GM21526 (cell line): ENCODE measurements at regions not wholly inside any gene's neighbourhood (a gene's known extent, or its start where the extent isn't known, plus 50 kb on each side); places are given as distances from the start of the nearest gene placed in this dataset.
"Not testable (repeated sequence)": the region's sequence is repeated elsewhere in the genome, so short reads cannot be mapped to it uniquely, and the experiment has no call there.

Source experiments
- ATAC-seq: cut with Tn5 transposase; IDR thresholded peaks from one replicate; pipeline ENCODE4 v1.9.1; 2021; ENCODE audit warnings: moderate library complexity; ENCODE audit not compliant: unreplicated experiment, low FRiP score

DNA sequence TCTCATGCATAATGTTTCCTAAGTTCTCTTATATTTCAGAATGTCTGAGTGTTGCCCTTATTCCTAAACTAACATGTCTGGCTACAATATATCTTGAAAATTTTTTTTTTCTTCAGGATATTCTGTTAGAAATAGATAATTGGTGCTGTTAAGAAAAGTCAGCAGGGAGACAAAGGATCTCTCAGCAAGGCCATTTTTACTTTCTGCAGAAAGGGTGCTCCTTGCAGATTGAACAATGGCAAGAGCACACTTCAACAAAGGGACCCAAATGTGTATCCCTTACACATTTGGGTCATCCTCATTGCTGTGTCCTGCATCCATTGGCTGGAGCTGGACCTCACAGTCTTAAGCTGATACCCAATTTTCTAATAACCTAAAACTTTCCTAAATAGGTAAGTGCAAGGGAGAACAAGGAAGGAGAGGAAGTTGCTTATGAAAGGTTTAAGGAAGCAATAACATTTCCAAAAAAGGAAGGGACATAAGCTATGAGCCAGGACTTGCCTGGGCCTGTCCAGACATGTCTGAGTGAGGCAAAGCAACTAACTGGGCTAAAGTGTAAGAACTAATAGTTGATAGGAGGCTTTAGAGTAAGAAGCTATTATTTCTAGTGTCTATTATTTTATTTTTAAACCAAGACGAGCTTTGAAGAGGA, 429.6 kb downstream of the BCKDHB start:
- ATAC-seq: no peak

DNA sequence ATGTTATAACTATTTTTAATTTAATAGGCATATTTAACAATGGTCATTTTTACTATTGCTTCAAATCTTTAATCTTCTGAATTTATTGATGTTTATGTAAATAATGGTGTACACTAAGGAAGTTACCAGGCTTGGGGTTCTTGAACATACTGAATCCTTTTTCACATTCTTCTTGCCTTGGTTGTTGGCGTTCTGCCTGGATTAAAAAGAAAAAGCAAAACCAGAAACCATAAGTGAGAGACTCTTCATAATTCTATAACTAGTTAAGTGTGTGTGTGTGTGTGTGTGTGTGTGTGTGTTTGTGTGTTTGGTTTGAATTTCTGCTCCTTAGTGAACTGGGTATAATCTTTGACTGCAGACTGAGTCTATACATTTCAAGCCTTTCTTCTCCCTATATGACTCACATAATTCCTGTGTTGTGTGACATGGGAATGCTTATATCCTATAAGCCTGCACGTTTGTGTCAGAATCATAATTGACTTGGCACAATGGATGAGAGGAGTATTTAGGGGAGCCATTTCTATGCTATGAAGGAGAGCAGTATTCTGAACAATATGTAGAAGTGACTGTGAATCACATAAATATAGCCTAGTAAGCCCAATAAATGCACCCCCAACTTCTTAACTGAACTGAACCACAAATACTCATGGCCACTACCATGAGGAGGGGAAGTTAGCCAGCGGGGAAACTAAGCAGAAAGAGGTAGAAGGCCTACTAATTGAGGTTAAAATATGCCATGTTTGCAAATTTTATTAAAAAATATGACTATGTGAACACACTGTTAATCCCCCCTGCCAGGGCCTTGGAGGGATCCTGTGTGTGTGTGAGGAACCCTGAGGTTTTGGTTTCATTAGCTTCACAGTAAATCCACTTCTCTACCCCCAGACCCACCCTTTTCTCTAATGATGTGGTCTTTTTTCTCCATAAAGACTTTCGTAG, 425.5 kb downstream of the BCKDHB start:
- ATAC-seq: no peak

DNA sequence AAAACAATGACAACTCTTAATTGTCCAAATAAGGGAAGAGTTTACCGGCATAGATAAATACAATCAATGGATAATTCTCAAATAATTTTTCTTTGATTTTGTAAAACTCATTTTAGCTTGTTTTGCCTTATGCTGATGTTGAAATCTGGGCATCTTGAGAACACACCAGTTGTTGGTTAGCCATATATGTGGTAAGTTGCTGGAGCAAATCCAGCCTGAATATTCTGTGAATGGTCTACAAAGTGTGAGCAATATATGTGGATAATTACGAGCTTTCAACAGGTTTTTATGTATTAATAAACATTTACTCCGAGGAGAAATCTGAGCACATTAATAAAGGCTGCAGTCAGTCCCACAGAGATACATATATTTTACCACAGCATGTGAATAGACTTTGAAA, 423.6 kb downstream of the BCKDHB start:
- ATAC-seq: no peak

DNA sequence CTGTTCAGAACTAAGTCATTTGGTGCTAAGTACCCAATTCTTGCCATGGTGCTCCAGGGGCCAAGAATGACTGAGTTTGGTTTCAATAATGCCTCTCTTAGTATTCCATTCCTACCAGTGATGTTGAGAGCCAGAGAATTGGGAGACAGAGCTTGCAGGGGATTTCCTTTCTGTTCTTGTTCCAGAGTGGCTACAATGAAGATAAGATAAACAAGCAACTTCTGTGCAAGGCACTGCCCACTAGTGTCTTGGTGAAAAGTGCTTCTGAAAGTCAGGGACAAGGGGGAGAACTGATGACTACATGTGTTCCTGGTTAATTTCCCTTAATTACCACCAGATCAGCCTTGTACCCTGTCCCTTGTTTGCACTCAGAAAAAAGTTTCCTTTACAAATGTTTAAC, 421.6 kb downstream of the BCKDHB start:
- no peak for ATAC-seq

GRCh38 chr6:80527552-80528052, 421.1 kb downstream of the BCKDHB start:
- ATAC-seq: no peak

- ATAC-seq: no peak
These were observed 417.1 kb downstream of the BCKDHB start for GRCh38 chr6:80523531-80523997.

DNA sequence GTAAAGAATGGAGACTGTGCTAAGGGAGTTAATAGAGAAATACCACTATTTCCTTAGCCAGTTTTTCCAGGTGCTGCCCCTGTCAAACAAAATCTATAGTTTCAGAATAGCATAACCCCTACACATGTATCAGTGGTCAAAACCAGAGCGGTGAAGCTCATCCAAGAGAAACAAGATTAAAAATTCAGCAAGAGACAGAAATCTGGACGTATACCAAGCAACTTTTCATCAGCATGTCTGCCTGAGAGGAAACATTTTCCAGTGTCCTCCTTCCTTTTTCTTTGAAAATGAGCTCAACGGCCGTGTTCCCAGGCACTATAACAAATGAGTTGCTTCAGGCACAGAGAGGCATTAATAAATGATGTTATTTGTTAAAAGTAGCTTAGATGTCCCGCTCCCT, 416.5 kb downstream of the BCKDHB start:
- ATAC-seq: no peak

DNA sequence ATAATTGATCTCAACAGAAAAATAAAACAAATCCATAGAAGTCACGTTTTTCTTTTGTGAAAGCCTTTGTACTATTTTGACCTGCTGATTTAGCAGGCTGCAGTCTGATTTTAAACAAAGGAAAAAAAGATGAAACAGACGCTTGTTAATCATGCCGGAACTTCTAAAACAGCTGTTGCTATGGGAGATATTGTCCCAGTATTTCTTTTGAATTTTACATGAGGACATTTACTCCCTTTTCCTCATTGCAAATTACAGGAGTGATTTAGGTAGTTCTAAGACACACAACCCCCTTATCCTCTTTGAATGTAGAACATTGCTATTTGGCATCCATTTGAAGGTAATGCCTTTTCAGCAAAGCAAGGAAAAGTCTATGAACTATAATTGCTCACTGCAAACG, 416.1 kb downstream of the BCKDHB start:
- ATAC-seq: no peak

DNA sequence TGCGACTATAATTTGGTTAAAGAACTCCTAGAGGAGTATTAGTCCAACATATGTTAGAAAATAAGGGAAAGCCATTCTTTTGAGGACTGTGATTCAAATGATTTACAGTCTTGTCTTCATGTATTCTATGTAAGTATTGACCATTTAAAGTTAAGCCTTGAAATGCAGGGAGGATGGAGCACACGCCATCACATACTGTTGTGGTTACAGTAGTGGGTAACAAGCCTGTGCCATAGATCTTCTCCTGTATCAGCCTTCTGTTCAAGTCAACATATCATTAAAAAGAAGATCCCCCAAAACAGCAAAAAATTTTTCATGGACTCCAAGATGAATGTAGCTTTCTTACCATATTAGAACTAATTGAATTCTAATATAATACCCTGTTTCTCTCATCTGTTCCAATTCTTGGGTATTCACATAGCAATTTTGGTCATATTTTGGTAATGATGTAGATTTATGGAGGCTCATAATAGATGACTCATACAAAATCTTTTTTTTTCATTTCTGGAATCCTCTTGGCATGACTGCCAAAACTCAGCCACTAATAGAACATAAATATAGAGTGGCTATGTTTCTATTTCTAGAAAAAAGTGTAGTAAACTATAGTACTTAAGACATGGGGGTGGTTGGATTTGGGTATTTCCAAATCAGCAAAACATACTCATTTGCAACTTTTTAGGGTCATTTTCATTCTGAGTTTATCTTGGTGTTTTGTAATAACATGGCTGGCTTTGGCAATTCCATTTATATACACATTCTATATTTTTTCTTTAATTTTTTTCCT, 413.5 kb downstream of the BCKDHB start:
- ATAC-seq: no peak

GRCh38 chr6:80517525-80517924, 411.1 kb downstream of the BCKDHB start:
- no peak for ATAC-seq

- ATAC-seq: not testable (repeated sequence)
These were observed 404.1 kb downstream of the BCKDHB start for GRCh38 chr6:80510521-80510920.

- no peak for ATAC-seq
These were observed 402.6 kb downstream of the BCKDHB start for GRCh38 chr6:80508885-80509630.

DNA sequence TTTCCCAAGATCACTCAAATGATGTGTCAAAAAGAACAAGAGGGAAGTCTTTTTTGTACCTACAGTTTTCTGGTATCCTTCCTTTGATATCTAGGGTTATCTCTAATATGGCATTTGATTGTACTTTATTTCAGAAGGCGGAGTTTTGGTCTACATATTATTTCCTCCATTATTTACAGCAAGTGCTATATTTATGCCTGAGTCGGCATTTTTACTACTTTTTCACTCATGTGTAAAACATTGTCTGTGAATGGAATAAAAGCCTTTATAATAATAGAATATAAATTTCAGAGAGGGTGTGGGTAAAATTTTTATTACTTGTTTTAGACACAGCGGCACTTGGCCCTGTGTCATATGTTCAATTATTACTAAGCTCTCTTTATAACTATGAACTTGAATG, 398.4 kb downstream of the BCKDHB start:
- ATAC-seq: no peak

- no peak for ATAC-seq
These were observed 397.2 kb downstream of the BCKDHB start for GRCh38 chr6:80503660-80504059.

- no peak for ATAC-seq
These were observed 396.4 kb downstream of the BCKDHB start for GRCh38 chr6:80502871-80503270.

- no peak for ATAC-seq
These were observed 395.2 kb downstream of the BCKDHB start for GRCh38 chr6:80501636-80502035.

GRCh38 chr6:80497696-80498486, 391.4 kb downstream of the BCKDHB start:
- ATAC-seq: not testable (repeated sequence)

DNA sequence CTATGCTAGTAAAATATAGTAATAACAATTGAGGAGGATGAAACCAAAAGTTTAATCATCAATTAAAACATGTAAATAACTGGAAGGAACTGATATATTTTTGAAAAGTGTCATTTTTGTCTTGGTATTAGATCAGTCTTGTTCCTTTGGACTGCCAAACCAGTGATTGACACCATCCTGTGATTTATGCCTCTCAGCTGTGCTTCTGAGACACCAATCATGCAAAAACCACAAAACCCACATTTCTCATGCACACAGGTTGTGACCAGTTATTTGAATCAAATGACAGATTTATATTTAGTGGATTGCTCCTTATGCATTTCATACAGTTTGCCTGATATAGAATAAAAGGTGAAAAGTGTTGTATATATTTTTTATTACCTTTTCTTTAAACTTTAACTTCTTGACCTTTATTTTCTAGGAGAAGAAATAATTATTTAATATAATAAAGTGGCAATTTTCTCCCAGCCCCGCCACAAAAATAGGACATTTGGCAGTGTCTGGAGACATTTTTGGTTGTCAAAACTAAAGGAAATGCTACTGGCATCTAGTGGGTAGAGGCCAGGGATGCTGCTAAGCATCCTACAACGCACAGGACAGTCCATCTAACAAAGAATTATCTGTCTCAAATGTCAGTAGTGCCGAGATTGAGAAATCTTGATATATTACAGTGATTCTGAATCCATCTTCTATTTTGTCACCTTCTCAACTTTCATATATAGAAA, 383.6 kb downstream of the BCKDHB start:
- no peak for ATAC-seq

GRCh38 chr6:80488190-80488589, 381.7 kb downstream of the BCKDHB start:
- no peak for ATAC-seq
